ENCODE measurements at regions not wholly inside any gene's neighbourhood (a gene's known extent, or its start where the extent isn't known, plus 50 kb on each side); places are given as distances from the start of the nearest gene placed in this dataset.

DNA sequence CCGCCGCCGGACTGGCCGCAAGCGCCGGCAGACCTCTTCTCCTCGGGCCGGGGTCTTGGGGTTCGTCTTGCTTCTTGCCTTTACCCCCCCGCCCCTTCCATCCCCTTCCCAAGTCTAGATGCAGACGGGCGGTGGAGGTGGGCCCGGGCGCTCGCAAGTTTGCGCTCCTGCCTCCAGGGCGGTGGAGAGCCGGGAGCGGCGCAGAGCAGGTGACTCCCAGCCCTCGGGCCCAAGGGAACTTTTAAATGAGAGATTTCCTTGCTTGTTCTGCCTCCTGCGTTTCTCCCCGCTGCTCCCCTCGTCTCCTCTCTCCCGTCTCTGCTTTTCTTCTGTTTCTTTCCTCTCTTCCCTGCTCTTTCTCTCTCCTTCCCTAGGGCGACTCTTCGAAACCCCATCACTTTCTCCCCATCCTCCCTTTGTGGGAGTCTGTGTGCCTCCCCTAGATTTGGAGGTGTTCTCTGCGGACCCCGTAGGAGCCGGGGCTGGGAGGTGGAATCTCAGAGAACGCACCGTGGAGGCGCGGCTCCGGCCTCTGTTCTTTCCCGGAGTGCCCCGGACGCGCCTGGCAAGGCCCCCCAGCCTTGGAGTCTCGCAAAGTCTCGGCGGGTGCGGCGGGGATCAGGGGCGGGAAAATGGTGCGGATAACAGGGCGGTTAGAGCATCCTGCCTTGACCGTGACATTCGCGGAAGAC is 114.7 kb upstream of the MYL2 start (continued):
- TF ChIP-seq, protein P1, sequence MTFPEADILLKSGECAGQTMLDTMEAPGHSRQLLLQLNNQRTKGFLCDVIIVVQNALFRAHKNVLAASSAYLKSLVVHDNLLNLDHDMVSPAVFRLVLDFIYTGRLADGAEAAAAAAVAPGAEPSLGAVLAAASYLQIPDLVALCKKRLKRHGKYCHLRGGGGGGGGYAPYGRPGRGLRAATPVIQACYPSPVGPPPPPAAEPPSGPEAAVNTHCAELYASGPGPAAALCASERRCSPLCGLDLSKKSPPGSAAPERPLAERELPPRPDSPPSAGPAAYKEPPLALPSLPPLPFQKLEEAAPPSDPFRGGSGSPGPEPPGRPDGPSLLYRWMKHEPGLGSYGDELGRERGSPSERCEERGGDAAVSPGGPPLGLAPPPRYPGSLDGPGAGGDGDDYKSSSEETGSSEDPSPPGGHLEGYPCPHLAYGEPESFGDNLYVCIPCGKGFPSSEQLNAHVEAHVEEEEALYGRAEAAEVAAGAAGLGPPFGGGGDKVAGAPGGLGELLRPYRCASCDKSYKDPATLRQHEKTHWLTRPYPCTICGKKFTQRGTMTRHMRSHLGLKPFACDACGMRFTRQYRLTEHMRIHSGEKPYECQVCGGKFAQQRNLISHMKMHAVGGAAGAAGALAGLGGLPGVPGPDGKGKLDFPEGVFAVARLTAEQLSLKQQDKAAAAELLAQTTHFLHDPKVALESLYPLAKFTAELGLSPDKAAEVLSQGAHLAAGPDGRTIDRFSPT (tag by site-specific recombination; IDR thresholded peaks at IDR 0.05): no peak
- 0 out of 2 replicates have a peak, but pooled peaks have one; percentile 23 for TF ChIP-seq ZNF423 (tag by site-specific recombination; IDR thresholded peaks at IDR 0.05)
- no peak for TF ChIP-seq ZNF747 (tag by site-specific recombination; IDR thresholded peaks at IDR 0.05)
- TF ChIP-seq, protein P2, sequence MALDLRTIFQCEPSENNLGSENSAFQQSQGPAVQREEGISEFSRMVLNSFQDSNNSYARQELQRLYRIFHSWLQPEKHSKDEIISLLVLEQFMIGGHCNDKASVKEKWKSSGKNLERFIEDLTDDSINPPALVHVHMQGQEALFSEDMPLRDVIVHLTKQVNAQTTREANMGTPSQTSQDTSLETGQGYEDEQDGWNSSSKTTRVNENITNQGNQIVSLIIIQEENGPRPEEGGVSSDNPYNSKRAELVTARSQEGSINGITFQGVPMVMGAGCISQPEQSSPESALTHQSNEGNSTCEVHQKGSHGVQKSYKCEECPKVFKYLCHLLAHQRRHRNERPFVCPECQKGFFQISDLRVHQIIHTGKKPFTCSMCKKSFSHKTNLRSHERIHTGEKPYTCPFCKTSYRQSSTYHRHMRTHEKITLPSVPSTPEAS (tag by site-specific recombination; IDR thresholded peaks at IDR 0.05): no peak
- no peak for TF ChIP-seq ZNF138 (tag by site-specific recombination; IDR thresholded peaks at IDR 0.05; ENCODE audit: borderline replicate concordance)
- TF ChIP-seq ZNF664 (tag by site-specific recombination; IDR thresholded peaks at IDR 0.05): peak; percentile 61; the same call in 1 of the 2 replicates
- no peak for TF ChIP-seq ZNF404 (tag by site-specific recombination; IDR thresholded peaks at IDR 0.05)
- TF ChIP-seq, protein P3, sequence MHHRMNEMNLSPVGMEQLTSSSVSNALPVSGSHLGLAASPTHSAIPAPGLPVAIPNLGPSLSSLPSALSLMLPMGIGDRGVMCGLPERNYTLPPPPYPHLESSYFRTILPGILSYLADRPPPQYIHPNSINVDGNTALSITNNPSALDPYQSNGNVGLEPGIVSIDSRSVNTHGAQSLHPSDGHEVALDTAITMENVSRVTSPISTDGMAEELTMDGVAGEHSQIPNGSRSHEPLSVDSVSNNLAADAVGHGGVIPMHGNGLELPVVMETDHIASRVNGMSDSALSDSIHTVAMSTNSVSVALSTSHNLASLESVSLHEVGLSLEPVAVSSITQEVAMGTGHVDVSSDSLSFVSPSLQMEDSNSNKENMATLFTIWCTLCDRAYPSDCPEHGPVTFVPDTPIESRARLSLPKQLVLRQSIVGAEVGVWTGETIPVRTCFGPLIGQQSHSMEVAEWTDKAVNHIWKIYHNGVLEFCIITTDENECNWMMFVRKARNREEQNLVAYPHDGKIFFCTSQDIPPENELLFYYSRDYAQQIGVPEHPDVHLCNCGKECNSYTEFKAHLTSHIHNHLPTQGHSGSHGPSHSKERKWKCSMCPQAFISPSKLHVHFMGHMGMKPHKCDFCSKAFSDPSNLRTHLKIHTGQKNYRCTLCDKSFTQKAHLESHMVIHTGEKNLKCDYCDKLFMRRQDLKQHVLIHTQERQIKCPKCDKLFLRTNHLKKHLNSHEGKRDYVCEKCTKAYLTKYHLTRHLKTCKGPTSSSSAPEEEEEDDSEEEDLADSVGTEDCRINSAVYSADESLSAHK (tag by site-specific recombination; IDR thresholded peaks at IDR 0.05): no peak
- no peak for TF ChIP-seq ZNF248 (tag by site-specific recombination; IDR thresholded peaks at IDR 0.05)
- TF ChIP-seq ZFP69B (tag by site-specific recombination; IDR thresholded peaks at IDR 0.05): peak; percentile 88
- 0 out of 2 replicates have a peak, but pooled peaks have one; percentile 47 for TF ChIP-seq KLF8 (tag by site-specific recombination; IDR thresholded peaks at IDR 0.05)
- TF ChIP-seq ZFP3 (tag by site-specific recombination; IDR thresholded peaks at IDR 0.05; ENCODE audit: low read depth): no peak
- peak; percentile 65; the same call in 1 of the 2 replicates for TF ChIP-seq ZNF610 (tag by site-specific recombination; IDR thresholded peaks at IDR 0.05; ENCODE audit: borderline replicate concordance)
- TF ChIP-seq, protein P4, sequence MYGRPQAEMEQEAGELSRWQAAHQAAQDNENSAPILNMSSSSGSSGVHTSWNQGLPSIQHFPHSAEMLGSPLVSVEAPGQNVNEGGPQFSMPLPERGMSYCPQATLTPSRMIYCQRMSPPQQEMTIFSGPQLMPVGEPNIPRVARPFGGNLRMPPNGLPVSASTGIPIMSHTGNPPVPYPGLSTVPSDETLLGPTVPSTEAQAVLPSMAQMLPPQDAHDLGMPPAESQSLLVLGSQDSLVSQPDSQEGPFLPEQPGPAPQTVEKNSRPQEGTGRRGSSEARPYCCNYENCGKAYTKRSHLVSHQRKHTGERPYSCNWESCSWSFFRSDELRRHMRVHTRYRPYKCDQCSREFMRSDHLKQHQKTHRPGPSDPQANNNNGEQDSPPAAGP (tag by site-specific recombination; IDR thresholded peaks at IDR 0.05): no peak
- peak; percentile 55; the same call in 1 of the 2 replicates for TF ChIP-seq ZBTB48 (tag by site-specific recombination; IDR thresholded peaks at IDR 0.05)
- no peak for TF ChIP-seq ZNF214 (tag by site-specific recombination; IDR thresholded peaks at IDR 0.05; ENCODE audit: borderline replicate concordance)
- no peak for TF ChIP-seq ZNF23 (tag by site-specific recombination; IDR thresholded peaks at IDR 0.05; ENCODE audit: borderline replicate concordance)
- no peak for TF ChIP-seq ZNF843 (tag by site-specific recombination; IDR thresholded peaks at IDR 0.05)
- TF ChIP-seq KLF7 (tag by site-specific recombination; IDR thresholded peaks at IDR 0.05; ENCODE audit: borderline replicate concordance): no peak
- TF ChIP-seq ZNF354C (tag by site-specific recombination; IDR thresholded peaks at IDR 0.05; ENCODE audit: borderline replicate concordance, low read depth): no peak
- TF ChIP-seq, protein P5, sequence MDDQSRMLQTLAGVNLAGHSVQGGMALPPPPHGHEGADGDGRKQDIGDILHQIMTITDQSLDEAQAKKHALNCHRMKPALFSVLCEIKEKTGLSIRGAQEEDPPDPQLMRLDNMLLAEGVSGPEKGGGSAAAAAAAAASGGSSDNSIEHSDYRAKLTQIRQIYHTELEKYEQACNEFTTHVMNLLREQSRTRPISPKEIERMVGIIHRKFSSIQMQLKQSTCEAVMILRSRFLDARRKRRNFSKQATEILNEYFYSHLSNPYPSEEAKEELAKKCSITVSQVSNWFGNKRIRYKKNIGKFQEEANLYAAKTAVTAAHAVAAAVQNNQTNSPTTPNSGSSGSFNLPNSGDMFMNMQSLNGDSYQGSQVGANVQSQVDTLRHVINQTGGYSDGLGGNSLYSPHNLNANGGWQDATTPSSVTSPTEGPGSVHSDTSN (CRISPR knock-in tag; IDR thresholded peaks at IDR 0.05): no peak
- TF ChIP-seq ZFP37 (tag by site-specific recombination; IDR thresholded peaks at IDR 0.05): no peak
- TF ChIP-seq, protein P6, sequence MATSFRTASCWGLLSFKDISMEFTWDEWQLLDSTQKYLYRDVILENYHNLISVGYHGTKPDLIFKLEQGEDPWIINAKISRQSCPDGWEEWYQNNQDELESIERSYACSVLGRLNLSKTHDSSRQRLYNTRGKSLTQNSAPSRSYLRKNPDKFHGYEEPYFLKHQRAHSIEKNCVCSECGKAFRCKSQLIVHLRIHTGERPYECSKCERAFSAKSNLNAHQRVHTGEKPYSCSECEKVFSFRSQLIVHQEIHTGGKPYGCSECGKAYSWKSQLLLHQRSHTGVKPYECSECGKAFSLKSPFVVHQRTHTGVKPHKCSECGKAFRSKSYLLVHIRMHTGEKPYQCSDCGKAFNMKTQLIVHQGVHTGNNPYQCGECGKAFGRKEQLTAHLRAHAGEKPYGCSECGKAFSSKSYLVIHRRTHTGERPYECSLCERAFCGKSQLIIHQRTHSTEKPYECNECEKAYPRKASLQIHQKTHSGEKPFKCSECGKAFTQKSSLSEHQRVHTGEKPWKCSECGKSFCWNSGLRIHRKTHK (tag by site-specific recombination; IDR thresholded peaks at IDR 0.05): no peak
- TF ChIP-seq, protein P7, sequence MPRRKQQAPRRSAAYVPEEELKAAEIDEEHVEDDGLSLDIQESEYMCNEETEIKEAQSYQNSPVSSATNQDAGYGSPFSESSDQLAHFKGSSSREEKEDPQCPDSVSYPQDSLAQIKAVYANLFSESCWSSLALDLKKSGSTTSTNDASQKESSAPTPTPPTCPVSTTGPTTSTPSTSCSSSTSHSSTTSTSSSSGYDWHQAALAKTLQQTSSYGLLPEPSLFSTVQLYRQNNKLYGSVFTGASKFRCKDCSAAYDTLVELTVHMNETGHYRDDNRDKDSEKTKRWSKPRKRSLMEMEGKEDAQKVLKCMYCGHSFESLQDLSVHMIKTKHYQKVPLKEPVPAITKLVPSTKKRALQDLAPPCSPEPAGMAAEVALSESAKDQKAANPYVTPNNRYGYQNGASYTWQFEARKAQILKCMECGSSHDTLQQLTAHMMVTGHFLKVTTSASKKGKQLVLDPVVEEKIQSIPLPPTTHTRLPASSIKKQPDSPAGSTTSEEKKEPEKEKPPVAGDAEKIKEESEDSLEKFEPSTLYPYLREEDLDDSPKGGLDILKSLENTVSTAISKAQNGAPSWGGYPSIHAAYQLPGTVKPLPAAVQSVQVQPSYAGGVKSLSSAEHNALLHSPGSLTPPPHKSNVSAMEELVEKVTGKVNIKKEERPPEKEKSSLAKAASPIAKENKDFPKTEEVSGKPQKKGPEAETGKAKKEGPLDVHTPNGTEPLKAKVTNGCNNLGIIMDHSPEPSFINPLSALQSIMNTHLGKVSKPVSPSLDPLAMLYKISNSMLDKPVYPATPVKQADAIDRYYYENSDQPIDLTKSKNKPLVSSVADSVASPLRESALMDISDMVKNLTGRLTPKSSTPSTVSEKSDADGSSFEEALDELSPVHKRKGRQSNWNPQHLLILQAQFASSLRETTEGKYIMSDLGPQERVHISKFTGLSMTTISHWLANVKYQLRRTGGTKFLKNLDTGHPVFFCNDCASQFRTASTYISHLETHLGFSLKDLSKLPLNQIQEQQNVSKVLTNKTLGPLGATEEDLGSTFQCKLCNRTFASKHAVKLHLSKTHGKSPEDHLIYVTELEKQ (tag by site-specific recombination; IDR thresholded peaks at IDR 0.05; ENCODE audit: borderline replicate concordance): no peak
- no peak for TF ChIP-seq ZNF221 (tag by site-specific recombination; IDR thresholded peaks at IDR 0.05; ENCODE audit: borderline replicate concordance)
- no peak for TF ChIP-seq KLF9 (tag by site-specific recombination; IDR thresholded peaks at IDR 0.05; ENCODE audit: low read depth)

Measured in HEK293 (cell line).